AG04450 (cell line): ENCODE measurements at regions not wholly inside any gene's neighbourhood (a gene's known extent, or its start where the extent isn't known, plus 50 kb on each side); places are given as distances from the start of the nearest gene placed in this dataset.

Source experiments
- CTCF ChIA-PET: fragments of 300-600, 350-600 bp; formaldehyde crosslinking; extraction: SDS; loops from one replicate; lab custom pipeline; 2022; ENCODE audit warnings: antibody characterized with exemption, inconsistent platforms; lab: Charles Lee
- POLR2A ChIA-PET: fragments of 350-600 bp; formaldehyde crosslinking; extraction: SDS; loops from one replicate; lab custom pipeline; 2021; ENCODE audit warnings: antibody characterized with exemption, inconsistent platforms; lab: Yijun Ruan, JAX
- DNase-seq: peaks from one replicate; pipeline ENCODE4 v3.0.0-alpha.2; 2011; ENCODE audit warnings: low read depth, low spot score
- H3K27ac ChIP-seq: one replicate; pipeline ENCODE4 v1.5.1; 2012; ENCODE audit warnings: low read depth, low read length, control low read depth
- H3K27me3 ChIP-seq: one replicate; pipeline ENCODE4 v1.6.0; 2012; ENCODE audit warnings: low read length; ENCODE audit not compliant: control insufficient read depth, insufficient read depth
- H3K4me3 ChIP-seq: 2 replicates; pipeline ENCODE4 v1.5.1; 2011; ENCODE audit warnings: mild to moderate bottlenecking, low read depth, low read length, control low read depth
- H3K9me3 ChIP-seq: 2 replicates; pipeline ENCODE4 v1.5.1; 2012; ENCODE audit warnings: low read length; ENCODE audit not compliant: control insufficient read depth, insufficient read depth
- CTCF ChIP-seq: IDR thresholded peaks from 2 replicates; pipeline ENCODE4 v1.5.1; 2011; ENCODE audit warnings: low read depth, low read length, control low read depth, inconsistent platforms

- ChIA-PET CTCF (interaction anchor here (0.6 to 1.1 kb wide), 11 partner anchors 34 to 1444 kb away, joined by 3 to 6 read pairs (median 3); no protein-coding TSS in a partner anchor), POLR2A (no interaction called here)
- Histone ChIP-seq H3K27me3 (no peaks in the 10 kb centered on the region), H3K27ac (no peak overlapping the region), H3K9me3 (no peaks in the 10 kb centered on the region), H3K4me3 (no peak overlapping the region)
- no peak for DNase-seq
- TF ChIP-seq CTCF: peak; percentile 71
Observed at GRCh38 chr12:24109381-24110039, 160.0 kb upstream of the SOX5 start.

GRCh38 chr12:24102676-24103075, 153.2 kb upstream of the SOX5 start:
- no peak overlapping the region for H3K27ac ChIP-seq
- DNase-seq: no peak
- H3K27me3 ChIP-seq: no peaks in the 10 kb centered on the region
- POLR2A ChIA-PET: no interaction called here
- CTCF ChIA-PET: interaction anchor here (1.5 kb wide), 1 partner anchor 676 kb away, joined by 4 read pairs; no protein-coding TSS in a partner anchor
- H3K4me3 ChIP-seq: no peak overlapping the region
- no peak for TF ChIP-seq CTCF
- no peaks in the 10 kb centered on the region for H3K9me3 ChIP-seq

- H3K4me3 ChIP-seq: no peak overlapping the region
- POLR2A ChIA-PET: no interaction called here
- no peaks in the 10 kb centered on the region for H3K27me3 ChIP-seq
- CTCF ChIA-PET: interaction anchor here (1.1 kb wide), 1 partner anchor 679 kb away, joined by 3 read pairs; no protein-coding TSS in a partner anchor
- TF ChIP-seq CTCF: no peak
- no peak overlapping the region for H3K27ac ChIP-seq
- no peak for DNase-seq
- H3K9me3 ChIP-seq: no peaks in the 10 kb centered on the region
Observed at GRCh38 chr12:24099576-24099975, 150.1 kb upstream of the SOX5 start.

- ChIA-PET CTCF (no interaction called here), POLR2A (no interaction called here)
- no peak overlapping the region for H3K4me3 ChIP-seq
- no peak for DNase-seq
- no peak overlapping the region for H3K27ac ChIP-seq
- H3K27me3 ChIP-seq: no peaks in the 10 kb centered on the region
- no peaks in the 10 kb centered on the region for H3K9me3 ChIP-seq
- no peak for TF ChIP-seq CTCF
Observed at GRCh38 chr12:24095245-24095644, 145.8 kb upstream of the SOX5 start.

- ChIA-PET POLR2A (no interaction called here), CTCF (interaction anchor here (0.6 kb wide), 1 partner anchor 23 kb away, joined by 5 read pairs; no protein-coding TSS in a partner anchor)
- DNase-seq: no peak
- no peaks in the 10 kb centered on the region for H3K9me3 ChIP-seq
- no peak overlapping the region for H3K27ac ChIP-seq
- no peak for TF ChIP-seq CTCF
- H3K4me3 ChIP-seq: no peak overlapping the region
- H3K27me3 ChIP-seq: no peaks in the 10 kb centered on the region
Observed at GRCh38 chr12:24089510-24089890, 140.0 kb upstream of the SOX5 start.
